IMR-90 (cell line): ENCODE measurements at regions not wholly inside any gene's neighbourhood (a gene's known extent, or its start where the extent isn't known, plus 50 kb on each side); places are given as distances from the start of the nearest gene placed in this dataset.

ENCODE experiments used
- ATAC-seq: fragments of 200-7000 bp; cut with Tn5 transposase; 2 replicates; pipeline ENCODE4 v1.9.1; 2020; ENCODE audit warnings: low read depth, mild to moderate bottlenecking, moderate library complexity
- BruUV-seq: library from RNA; stranded (reverse); fragments of 400-500 nt; replicated peaks from 2 replicates; lab custom pipeline; 2021; lab: Mats Ljungman, UMichigan
- CTCF ChIA-PET: fragments of 300-600 bp; formaldehyde crosslinking; extraction: SDS; loops from one replicate; lab custom pipeline; 2021; ENCODE audit warnings: antibody characterized with exemption; lab: Yijun Ruan, JAX
- POLR2A ChIA-PET: fragments of 300-600 bp; sonication (Branson Sonifier 250); formaldehyde crosslinking; loops from one replicate; lab custom pipeline; 2022; ENCODE audit warnings: antibody characterized with exemption; ENCODE audit not compliant: unreplicated experiment; lab: Charles Lee
- DNase-seq: peaks from one replicate; pipeline ENCODE4 v3.0.0; 2013
- H2AFZ ChIP-seq: replicated peaks from 2 replicates; pipeline ENCODE3; 2013; ENCODE audit warnings: low read length, mild to moderate bottlenecking; ENCODE audit not compliant: poor library complexity
- H2AK5ac ChIP-seq: 2 replicates; pipeline ENCODE4 v1.6.1; 2013; ENCODE audit warnings: low read depth, low read length, inconsistent platforms
- H2AK9ac ChIP-seq: replicated peaks from 2 replicates; pipeline ENCODE3; 2013; ENCODE audit warnings: mild to moderate bottlenecking, low read depth, low read length, moderate library complexity; ENCODE audit not compliant: poor library complexity
- H2BK120ac ChIP-seq: 2 replicates; pipeline ENCODE4 v1.6.1; 2013; ENCODE audit warnings: low read depth, low read length, inconsistent platforms
- H2BK15ac ChIP-seq: 3 replicates; pipeline ENCODE4 v1.6.1; 2013; ENCODE audit warnings: low read depth, low read length, inconsistent platforms
- H2BK20ac ChIP-seq: 2 replicates; pipeline ENCODE4 v1.6.1; 2013; ENCODE audit warnings: low read depth, mild to moderate bottlenecking, inconsistent platforms, low read length, moderate library complexity
- H2BK5ac ChIP-seq: 2 replicates; pipeline ENCODE4 v1.6.1; 2013; ENCODE audit warnings: mild to moderate bottlenecking, low read depth, low read length, inconsistent platforms; ENCODE audit not compliant: poor library complexity, severe bottlenecking
- H3K14ac ChIP-seq: replicated peaks from 2 replicates; pipeline ENCODE4 v1.6.1; 2013; ENCODE audit warnings: low read depth, low read length, inconsistent platforms
- H3K18ac ChIP-seq: 2 replicates; pipeline ENCODE4 v1.6.1; 2013; ENCODE audit warnings: low read depth, low read length, control low read depth
- H3K23ac ChIP-seq: 2 replicates; pipeline ENCODE4 v1.6.1; 2013; ENCODE audit warnings: low read depth, low read length, inconsistent platforms
- H3K27ac ChIP-seq: 2 replicates; pipeline ENCODE4 v1.5.1; 2013; ENCODE audit warnings: mild to moderate bottlenecking, control low read depth, low read length; ENCODE audit not compliant: insufficient read depth
- H3K27me3 ChIP-seq: 2 replicates; pipeline ENCODE4 v1.6.1; 2013; ENCODE audit warnings: low read length; ENCODE audit not compliant: control insufficient read depth, insufficient read depth
- H3K36me3 ChIP-seq: 2 replicates; pipeline ENCODE4 v1.6.1; 2013; ENCODE audit warnings: low read length, mixed read lengths; ENCODE audit not compliant: control insufficient read depth, insufficient read depth
- H3K4ac ChIP-seq: 2 replicates; pipeline ENCODE4 v1.6.1; 2013; ENCODE audit warnings: low read depth, low read length, inconsistent platforms
- H3K4me1 ChIP-seq: 2 replicates; pipeline ENCODE4 v1.6.1; 2013; ENCODE audit warnings: low read length, mixed read lengths; ENCODE audit not compliant: control insufficient read depth, insufficient read depth
- H3K4me2 ChIP-seq: 2 replicates; pipeline ENCODE4 v1.6.1; 2013; ENCODE audit warnings: low read depth, mild to moderate bottlenecking, control low read depth, low read length, moderate library complexity
- H3K4me3 ChIP-seq: 2 replicates; pipeline ENCODE4 v1.5.1; 2013; ENCODE audit warnings: low read depth, mild to moderate bottlenecking, control low read depth, low read length, moderate library complexity; ENCODE audit not compliant: insufficient read depth
- H3K56ac ChIP-seq: 2 replicates; pipeline ENCODE4 v1.6.1; 2013; ENCODE audit warnings: low read length, inconsistent platforms; ENCODE audit not compliant: insufficient read depth; ENCODE audit errors: extremely low read depth
- H3K79me1 ChIP-seq, 2 experiments: 2 replicates each; pipeline ENCODE4 v1.6.1; 2013; ENCODE audit warnings: low read length in 2 of 2, inconsistent platforms in 1 of 2, low read depth in 1 of 2
- H3K9ac ChIP-seq: 2 replicates; pipeline ENCODE4 v1.6.1; 2013; ENCODE audit warnings: low read depth, low read length, control low read depth
- H3K9me1 ChIP-seq: 2 replicates; pipeline ENCODE4 v1.6.1; 2013; ENCODE audit warnings: low read length, inconsistent platforms; ENCODE audit not compliant: insufficient read depth
- H3K9me3 ChIP-seq: 2 replicates; pipeline ENCODE4 v1.6.1; 2013; ENCODE audit warnings: low read length; ENCODE audit not compliant: control insufficient read depth, insufficient read depth
- H4K20me1 ChIP-seq: 2 replicates; pipeline ENCODE4 v1.6.1; 2013; ENCODE audit warnings: low read length, inconsistent platforms; ENCODE audit not compliant: insufficient read depth
- H4K5ac ChIP-seq: 2 replicates; pipeline ENCODE4 v1.6.1; 2013; ENCODE audit warnings: mild to moderate bottlenecking, low read depth, low read length, control low read depth
- H4K8ac ChIP-seq, 2 experiments: 2 replicates each; pipeline ENCODE4 v1.6.1; 2013; ENCODE audit warnings: low read depth in 2 of 2, low read length in 2 of 2, control low read depth in 1 of 2, inconsistent platforms in 1 of 2
- H4K91ac ChIP-seq: 2 replicates; pipeline ENCODE4 v1.6.1; 2013; ENCODE audit warnings: low read depth, low read length, inconsistent platforms; ENCODE audit not compliant: insufficient read depth
- FOS ChIP-seq: fragments of 150-350 bp; IDR thresholded peaks from 2 replicates; pipeline ENCODE4 v1.6.1; 2016; ENCODE audit warnings: low read depth, low read length
- MAZ ChIP-seq: IDR thresholded peaks from 2 replicates; pipeline ENCODE4 v1.6.1; 2012; ENCODE audit warnings: low read depth, mild to moderate bottlenecking, low read length, improper control_type of control experiment, moderate library complexity, borderline replicate concordance
- MXI1 ChIP-seq: IDR thresholded peaks from 2 replicates; pipeline ENCODE4 v1.6.1; 2012; ENCODE audit warnings: low read depth, mild to moderate bottlenecking, low read length, moderate library complexity, borderline replicate concordance
- RFX5 ChIP-seq: IDR thresholded peaks from 2 replicates; pipeline ENCODE4 v1.8.0; 2012; ENCODE audit warnings: low read depth, mild to moderate bottlenecking, low read length, moderate library complexity
- USF2 ChIP-seq: fragments of 150-350 bp; IDR thresholded peaks from 2 replicates; pipeline ENCODE4 v1.6.1; 2017; ENCODE audit warnings: mild to moderate bottlenecking, antibody characterized with exemption, low read length, low read depth
- WGBS, 2 experiments: methylation state at CpG; one replicate each; pipeline versions ENCODE4 v1.1.5 to v1.1.7; 2013; ENCODE audit warnings: missing lambda C conversion rate in 2 of 2; ENCODE audit not compliant: insufficient read length in 1 of 2; ENCODE audit errors: extremely low coverage in 2 of 2; 5-methylcytosine and 5-hydroxymethylcytosine counted together
- dilution Hi-C: fragments of 300-500 bp; cut with HindIII; formaldehyde crosslinking; loops from one replicate; pipeline ENCODE4 v1.14.3; 2018; ENCODE audit warnings: low sequenced_read_pairs; ENCODE audit not compliant: unreplicated experiment
- in situ Hi-C: fragments of 300-500 bp; cut with MboI; formaldehyde crosslinking; loops from 3 replicates; pipeline ENCODE4 v1.14.3; 2019; ENCODE audit warnings: low sequenced_read_pairs, inconsistent platforms, mixed read lengths
- intact Hi-C: fragments of 100-400 bp; cut with micrococcal nuclease; formaldehyde crosslinking; loops from 2 replicates; pipeline ENCODE4 v1.10.0; 2022

DNA sequence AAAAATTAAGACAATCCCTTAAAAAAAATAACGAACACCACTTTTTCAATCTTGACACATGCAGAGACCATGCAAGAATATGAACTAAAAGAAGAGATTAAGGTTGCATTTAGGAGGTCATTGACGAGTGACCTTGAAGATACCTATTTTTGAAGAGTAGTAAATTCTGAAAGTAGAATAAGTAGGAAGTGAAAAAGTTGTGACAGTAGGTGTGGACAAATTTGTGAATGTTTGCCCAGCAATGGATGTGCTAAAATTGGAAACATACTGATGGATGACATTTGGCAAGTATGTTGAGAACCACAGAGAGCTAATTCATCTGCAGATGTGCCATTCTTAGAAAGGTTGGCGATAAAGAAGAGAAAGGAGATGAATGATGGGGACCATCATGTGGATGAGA lies 213.7 kb upstream of the VCX3A start:
- ChIA-PET POLR2A (no interaction called here), CTCF (no interaction called here)
- no peak overlapping the region for H2BK120ac ChIP-seq
- no peaks in the 10 kb centered on the region for H3K9me1 ChIP-seq
- H2AK9ac ChIP-seq: no peak overlapping the region
- no peak overlapping the region for H3K4ac ChIP-seq
- H4K8ac ChIP-seq: no peak overlapping the region
- in situ Hi-C loops (no loop called here), dilution Hi-C loops (no loop called here), intact Hi-C loops (no loop called here)
- H4K20me1 ChIP-seq: no peaks in the 10 kb centered on the region
- no peak overlapping the region for H4K5ac ChIP-seq
- H3K23ac ChIP-seq: no peak overlapping the region
- H2AK5ac ChIP-seq: no peak overlapping the region
- TF ChIP-seq MAZ (no peak), FOS (no peak), MXI1 (no peak), USF2 (no peak), RFX5 (no peak)
- no peak overlapping the region for H2AFZ ChIP-seq
- no peaks in the 10 kb centered on the region for H3K4me1 ChIP-seq
- BruUV-seq: no TSS peak
- WGBS, 2 experiments: no CpG with 5 or more reads among the region's 3 CpGs
- no peak overlapping the region for H2BK20ac ChIP-seq
- H4K91ac ChIP-seq: no peak overlapping the region
- no peak overlapping the region for H3K9ac ChIP-seq
- H3K27me3 ChIP-seq: no peaks in the 10 kb centered on the region
- H2BK15ac ChIP-seq: no peak overlapping the region
- H2BK5ac ChIP-seq: no peak overlapping the region
- no peaks in the 10 kb centered on the region for H3K79me1 ChIP-seq
- H3K56ac ChIP-seq: no peak overlapping the region
- H3K4me3 ChIP-seq: no peak overlapping the region
- no peak overlapping the region for H3K27ac ChIP-seq
- ATAC-seq (no peak), DNase-seq (no peak)
- no peak overlapping the region for H3K4me2 ChIP-seq
- peaks cover 2% of the 10 kb centered on the region; the same call in 1 of the 2 replicates for H3K9me3 ChIP-seq
- H3K36me3 ChIP-seq: no peaks in the 10 kb centered on the region
- H3K14ac ChIP-seq: no peak overlapping the region
- H3K18ac ChIP-seq: no peak overlapping the region
